ENCODE measurements at regions not wholly inside any gene's neighbourhood (a gene's known extent, or its start where the extent isn't known, plus 50 kb on each side); places are given as distances from the start of the nearest gene placed in this dataset.
A peak's percentile ranks its signal among the peaks of the same experiment; 100 is the strongest.

DNA sequence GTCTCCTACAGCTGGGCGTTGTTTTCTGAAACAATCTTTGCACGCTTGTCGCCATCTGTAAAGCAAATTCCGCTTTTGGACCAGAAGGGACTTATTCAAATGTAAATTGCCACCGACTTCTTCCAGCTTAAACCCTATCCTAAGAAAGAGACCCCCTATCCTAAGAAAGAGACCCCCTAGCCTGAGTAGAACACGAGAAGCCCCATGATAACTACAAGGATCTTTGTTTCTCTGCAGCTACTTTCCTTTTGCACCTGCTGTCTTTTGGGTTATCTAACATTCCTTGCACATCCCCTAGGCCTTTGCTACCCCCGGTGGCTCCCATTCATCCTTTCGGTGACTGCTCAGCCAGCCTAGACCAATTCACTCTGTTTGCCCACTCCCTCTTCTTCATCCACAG is 536.0 kb upstream of the PRKX start:
- Histone ChIP-seq H3K79me2 (ENCODE audit: control insufficient read depth, low read length) (no peaks in the 10 kb centered on the region), H3K27me3 (ENCODE audit: control insufficient read depth, low read length) (no peaks in the 10 kb centered on the region), H3F3A (ENCODE audit: control insufficient read depth, insufficient read depth) (no peaks in the 10 kb centered on the region; the same call in 1 of the 2 replicates), H3K4me2 (ENCODE audit: low read length) (no peak overlapping the region), H3K4me1 (ENCODE audit: control insufficient read depth, low read length) (peaks cover 9% of the 10 kb centered on the region), H3K27ac (ENCODE audit: low read depth, low read length) (no peak overlapping the region), H4K20me1 (ENCODE audit: control insufficient read depth, insufficient read depth, low read depth, low read length) (no peaks in the 10 kb centered on the region), H3K9me2 (replicated peaks; ENCODE audit: control insufficient read depth, low read length) (no peaks in the 10 kb centered on the region), H3K9me3 (ENCODE audit: control insufficient read depth, insufficient read depth, low read length) (peaks cover 3% of the 10 kb centered on the region; the same call in 1 of the 2 replicates), H3K4me3 (ENCODE audit: low read length) (no peak overlapping the region), H3K36me3 (ENCODE audit: control insufficient read depth, low read length) (no peaks in the 10 kb centered on the region)
- no peak for TF ChIP-seq EZH2phosphoT487 (IDR thresholded peaks at IDR 0.05; ENCODE audit: borderline replicate concordance, low read length)
- TF ChIP-seq, protein P1, sequence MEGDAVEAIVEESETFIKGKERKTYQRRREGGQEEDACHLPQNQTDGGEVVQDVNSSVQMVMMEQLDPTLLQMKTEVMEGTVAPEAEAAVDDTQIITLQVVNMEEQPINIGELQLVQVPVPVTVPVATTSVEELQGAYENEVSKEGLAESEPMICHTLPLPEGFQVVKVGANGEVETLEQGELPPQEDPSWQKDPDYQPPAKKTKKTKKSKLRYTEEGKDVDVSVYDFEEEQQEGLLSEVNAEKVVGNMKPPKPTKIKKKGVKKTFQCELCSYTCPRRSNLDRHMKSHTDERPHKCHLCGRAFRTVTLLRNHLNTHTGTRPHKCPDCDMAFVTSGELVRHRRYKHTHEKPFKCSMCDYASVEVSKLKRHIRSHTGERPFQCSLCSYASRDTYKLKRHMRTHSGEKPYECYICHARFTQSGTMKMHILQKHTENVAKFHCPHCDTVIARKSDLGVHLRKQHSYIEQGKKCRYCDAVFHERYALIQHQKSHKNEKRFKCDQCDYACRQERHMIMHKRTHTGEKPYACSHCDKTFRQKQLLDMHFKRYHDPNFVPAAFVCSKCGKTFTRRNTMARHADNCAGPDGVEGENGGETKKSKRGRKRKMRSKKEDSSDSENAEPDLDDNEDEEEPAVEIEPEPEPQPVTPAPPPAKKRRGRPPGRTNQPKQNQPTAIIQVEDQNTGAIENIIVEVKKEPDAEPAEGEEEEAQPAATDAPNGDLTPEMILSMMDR (IDR thresholded peaks at IDR 0.05; ENCODE audit: low read depth, low read length, poor library complexity, severe bottlenecking): no peak

DNA sequence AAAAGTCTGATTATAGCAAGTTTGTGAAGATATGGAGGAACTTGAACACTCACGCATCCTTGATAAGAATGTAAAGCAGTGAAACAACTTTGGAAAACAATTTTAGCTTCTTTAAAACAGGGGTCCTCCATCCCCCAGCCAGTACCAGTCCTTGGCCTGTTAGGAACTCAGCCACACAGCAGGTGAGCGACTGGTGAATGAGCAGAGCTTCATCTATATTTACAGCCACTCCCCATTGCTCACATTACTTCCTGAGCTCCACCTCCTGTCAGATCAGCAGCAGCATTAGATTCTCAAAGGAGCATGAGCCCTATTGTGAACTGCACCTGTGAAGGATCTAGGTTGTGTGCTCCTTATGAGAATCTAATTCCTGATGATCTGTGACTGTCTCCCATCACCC is 530.3 kb upstream of the PRKX start:
- Histone ChIP-seq H3K27me3 (ENCODE audit: control insufficient read depth, low read length) (no peaks in the 10 kb centered on the region), H3K4me3 (ENCODE audit: low read length) (no peak overlapping the region), H3K9me3 (ENCODE audit: control insufficient read depth, insufficient read depth, low read length) (peaks cover 32% of the 10 kb centered on the region), H3K27ac (ENCODE audit: low read depth, low read length) (no peak overlapping the region), H3K9me2 (replicated peaks; ENCODE audit: control insufficient read depth, low read length) (no peaks in the 10 kb centered on the region), H3K4me1 (ENCODE audit: control insufficient read depth, low read length) (peaks cover 31% of the 10 kb centered on the region), H3K36me3 (ENCODE audit: control insufficient read depth, low read length) (peaks cover 4% of the 10 kb centered on the region), H3K4me2 (ENCODE audit: low read length) (no peak overlapping the region), H3F3A (ENCODE audit: control insufficient read depth, insufficient read depth) (peaks cover 31% of the 10 kb centered on the region), H3K79me2 (ENCODE audit: control insufficient read depth, low read length) (no peaks in the 10 kb centered on the region), H4K20me1 (ENCODE audit: control insufficient read depth, insufficient read depth, low read depth, low read length) (no peaks in the 10 kb centered on the region)
- TF ChIP-seq, protein P1 (IDR thresholded peaks at IDR 0.05; ENCODE audit: low read depth, low read length, poor library complexity, severe bottlenecking): no peak
- TF ChIP-seq EZH2phosphoT487 (IDR thresholded peaks at IDR 0.05; ENCODE audit: borderline replicate concordance, low read length): no peak

DNA sequence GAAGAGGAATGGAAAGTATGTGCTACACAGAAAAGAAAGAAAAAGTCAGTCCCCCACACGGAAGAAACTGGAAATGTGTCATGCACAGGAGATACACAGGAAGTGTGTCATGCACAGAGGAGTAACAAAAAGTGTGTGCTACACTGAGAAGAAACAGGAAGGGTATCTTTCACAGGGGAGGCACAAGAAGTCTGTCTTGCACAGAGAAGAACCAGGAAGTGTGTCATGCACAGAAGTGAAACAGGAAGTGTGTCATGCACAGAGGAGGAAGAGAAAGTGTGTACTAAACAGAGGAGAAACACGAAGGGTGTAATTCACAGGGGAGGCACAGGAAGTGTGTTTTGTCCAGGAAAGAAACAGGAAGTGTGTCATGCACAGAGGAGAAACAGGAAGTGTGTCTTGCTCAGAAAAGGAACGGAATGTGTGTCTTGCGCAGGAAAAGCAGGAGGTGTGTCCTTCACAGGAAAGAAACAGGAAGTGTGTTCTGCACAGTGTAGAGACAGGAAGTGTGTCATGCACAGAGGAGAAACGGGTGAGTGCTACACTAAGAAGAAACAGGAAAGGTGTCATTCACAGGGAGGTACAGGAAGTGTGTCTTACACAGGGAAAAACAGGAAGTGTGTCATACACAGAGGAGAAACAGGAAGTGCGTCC is 527.2 kb upstream of the PRKX start:
- no peak for TF ChIP-seq EZH2phosphoT487 (IDR thresholded peaks at IDR 0.05; ENCODE audit: borderline replicate concordance, low read length)
- TF ChIP-seq, protein P1 (IDR thresholded peaks at IDR 0.05; ENCODE audit: low read depth, low read length, poor library complexity, severe bottlenecking): no peak
- H3K4me1 ChIP-seq (ENCODE audit: control insufficient read depth, low read length): peaks cover 32% of the 10 kb centered on the region
- no peaks in the 10 kb centered on the region for H3K27me3 ChIP-seq (ENCODE audit: control insufficient read depth, low read length)
- peak overlapping the region; percentile 58 for H3K4me2 ChIP-seq (ENCODE audit: low read length)
- no peaks in the 10 kb centered on the region for H3K79me2 ChIP-seq (ENCODE audit: control insufficient read depth, low read length)
- H3K36me3 ChIP-seq (ENCODE audit: control insufficient read depth, low read length): peaks cover 4% of the 10 kb centered on the region
- H3K9me2 ChIP-seq (replicated peaks; ENCODE audit: control insufficient read depth, low read length): no peaks in the 10 kb centered on the region
- H3K27ac ChIP-seq (ENCODE audit: low read depth, low read length): peak overlapping the region; percentile 96
- peaks cover 36% of the 10 kb centered on the region for H3K9me3 ChIP-seq (ENCODE audit: control insufficient read depth, insufficient read depth, low read length)
- peak overlapping the region; percentile 63 for H3K4me3 ChIP-seq (ENCODE audit: low read length)
- H4K20me1 ChIP-seq (ENCODE audit: control insufficient read depth, insufficient read depth, low read depth, low read length): no peaks in the 10 kb centered on the region
- H3F3A ChIP-seq (ENCODE audit: control insufficient read depth, insufficient read depth): peaks cover 33% of the 10 kb centered on the region

Data from DOHH2 (cell line).